ENCODE measurements at regions not wholly inside any gene's neighbourhood (a gene's known extent, or its start where the extent isn't known, plus 50 kb on each side); places are given as distances from the start of the nearest gene placed in this dataset.

- Histone ChIP-seq H3K27me3 (ENCODE audit: low read length) (0 out of 2 replicates have a peak, but pooled peaks cover 6% of the 10 kb centered on the region), H3K4me1 (ENCODE audit: insufficient read depth, low read length) (no peaks in the 10 kb centered on the region), H3K4me3 (ENCODE audit: low read length) (no peak overlapping the region), H3K9ac (ENCODE audit: low read length) (no peak overlapping the region), H3K9me2 (replicated peaks; ENCODE audit: low read length) (no peaks in the 10 kb centered on the region), H2AFZ (ENCODE audit: low read length) (no peak overlapping the region), H4K20me1 (ENCODE audit: low read length) (no peaks in the 10 kb centered on the region), H3K36me3 (ENCODE audit: low read depth, low read length) (no peaks in the 10 kb centered on the region), H3K9me3 (ENCODE audit: low read length) (no peaks in the 10 kb centered on the region), H3F3A (ENCODE audit: low read length, unreplicated experiment) (no peaks in the 10 kb centered on the region), H3K4me2 (ENCODE audit: low read length) (no peak overlapping the region), H3K79me2 (ENCODE audit: low read length) (no peaks in the 10 kb centered on the region), H3K27ac (ENCODE audit: low read length) (no peak overlapping the region)
- ChIA-PET POLR2A (ENCODE audit: unreplicated experiment) (no interaction called here), CTCF (no interaction called here)
- DNase-seq (no peak), ATAC-seq (no peak)
- TF ChIP-seq EZH2 (IDR thresholded peaks at IDR 0.05; ENCODE audit: low read length, unreplicated experiment) (no peak), CTCF (conservative IDR thresholded peaks at IDR 0.05; ENCODE audit: low read depth, low read length) (no peak), EZH2phosphoT487 (IDR thresholded peaks at IDR 0.05; ENCODE audit: borderline replicate concordance, low read length) (no peak)
- no TSS peak for BruUV-seq (replicated peaks)
- intact Hi-C loops (cut with micrococcal nuclease) = no loop called here
Observed at GRCh38 chr1:34376531-34376930, 199.8 kb downstream of the C1orf94 start.

GRCh38 chr1:34378968-34379856 is 202.5 kb downstream of the C1orf94 start:
- Histone ChIP-seq H3K4me3 (ENCODE audit: low read length) (no peak overlapping the region), H3K9me2 (replicated peaks; ENCODE audit: low read length) (no peaks in the 10 kb centered on the region), H3K27ac (ENCODE audit: low read length) (no peak overlapping the region), H3K27me3 (ENCODE audit: low read length) (0 out of 2 replicates have a peak, but pooled peaks cover 10% of the 10 kb centered on the region), H4K20me1 (ENCODE audit: low read length) (no peaks in the 10 kb centered on the region), H3F3A (ENCODE audit: low read length, unreplicated experiment) (no peaks in the 10 kb centered on the region), H3K36me3 (ENCODE audit: low read depth, low read length) (no peaks in the 10 kb centered on the region), H3K9me3 (ENCODE audit: low read length) (no peaks in the 10 kb centered on the region), H3K4me1 (ENCODE audit: insufficient read depth, low read length) (no peaks in the 10 kb centered on the region), H3K4me2 (ENCODE audit: low read length) (no peak overlapping the region), H2AFZ (ENCODE audit: low read length) (no peak overlapping the region), H3K9ac (ENCODE audit: low read length) (no peak overlapping the region), H3K79me2 (ENCODE audit: low read length) (no peaks in the 10 kb centered on the region)
- BruUV-seq (replicated peaks) = no TSS peak
- POLR2A ChIA-PET (ENCODE audit: unreplicated experiment) = no interaction called here
- DNase-seq (no peak), ATAC-seq (no peak)
- intact Hi-C loops (cut with micrococcal nuclease) = no loop called here
- CTCF ChIA-PET = no interaction called here
- no peak for TF ChIP-seq EZH2phosphoT487 (IDR thresholded peaks at IDR 0.05; ENCODE audit: borderline replicate concordance, low read length)
- no peak for TF ChIP-seq EZH2 (IDR thresholded peaks at IDR 0.05; ENCODE audit: low read length, unreplicated experiment)
- TF ChIP-seq CTCF (conservative IDR thresholded peaks at IDR 0.05; ENCODE audit: low read depth, low read length) = no peak

GRCh38 chr1:34379911-34380310 is 203.2 kb downstream of the C1orf94 start:
- Histone ChIP-seq H2AFZ (ENCODE audit: low read length) (no peak overlapping the region), H3K36me3 (ENCODE audit: low read depth, low read length) (no peaks in the 10 kb centered on the region), H4K20me1 (ENCODE audit: low read length) (no peaks in the 10 kb centered on the region), H3K4me1 (ENCODE audit: insufficient read depth, low read length) (no peaks in the 10 kb centered on the region), H3K79me2 (ENCODE audit: low read length) (no peaks in the 10 kb centered on the region), H3K4me3 (ENCODE audit: low read length) (no peak overlapping the region), H3K9ac (ENCODE audit: low read length) (no peak overlapping the region), H3K9me2 (replicated peaks; ENCODE audit: low read length) (no peaks in the 10 kb centered on the region), H3K27ac (ENCODE audit: low read length) (no peak overlapping the region), H3K9me3 (ENCODE audit: low read length) (no peaks in the 10 kb centered on the region), H3K4me2 (ENCODE audit: low read length) (no peak overlapping the region), H3K27me3 (ENCODE audit: low read length) (peaks cover 14% of the 10 kb centered on the region), H3F3A (ENCODE audit: low read length, unreplicated experiment) (no peaks in the 10 kb centered on the region)
- TF ChIP-seq EZH2phosphoT487 (IDR thresholded peaks at IDR 0.05; ENCODE audit: borderline replicate concordance, low read length) (no peak), CTCF (conservative IDR thresholded peaks at IDR 0.05; ENCODE audit: low read depth, low read length) (no peak), EZH2 (IDR thresholded peaks at IDR 0.05; ENCODE audit: low read length, unreplicated experiment) (no peak)
- BruUV-seq (replicated peaks) = no TSS peak
- intact Hi-C loops (cut with micrococcal nuclease) = no loop called here
- DNase-seq (no peak), ATAC-seq (no peak)
- ChIA-PET POLR2A (ENCODE audit: unreplicated experiment) (no interaction called here), CTCF (no interaction called here)
